ENCODE measurements at regions not wholly inside any gene's neighbourhood (a gene's known extent, or its start where the extent isn't known, plus 50 kb on each side); places are given as distances from the start of the nearest gene placed in this dataset.
"Not testable (repeated sequence)": the region's sequence is repeated elsewhere in the genome, so short reads cannot be mapped to it uniquely, and the experiment has no call there.

DNA sequence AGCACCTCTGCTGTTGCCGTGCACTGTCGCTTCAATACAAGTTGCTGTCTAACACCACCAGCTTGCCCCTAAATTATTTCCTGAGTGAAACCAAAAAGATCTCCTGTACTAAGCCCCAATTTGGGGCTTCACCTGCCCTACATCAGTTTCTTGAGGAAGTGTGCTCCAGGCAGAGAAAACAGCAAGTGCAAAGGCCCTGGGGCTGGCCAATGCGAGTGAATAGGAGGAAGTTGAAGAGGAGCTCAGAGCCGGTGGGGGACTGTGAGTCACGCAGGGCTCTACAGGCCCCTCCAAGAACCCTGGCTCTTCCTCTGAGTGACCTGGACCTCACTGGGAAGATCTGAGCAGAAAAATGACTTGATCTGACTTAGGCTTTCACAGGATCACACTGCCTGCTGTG, 117.2 kb downstream of the IPO8 start:
- no peak for DNase-seq

DNA sequence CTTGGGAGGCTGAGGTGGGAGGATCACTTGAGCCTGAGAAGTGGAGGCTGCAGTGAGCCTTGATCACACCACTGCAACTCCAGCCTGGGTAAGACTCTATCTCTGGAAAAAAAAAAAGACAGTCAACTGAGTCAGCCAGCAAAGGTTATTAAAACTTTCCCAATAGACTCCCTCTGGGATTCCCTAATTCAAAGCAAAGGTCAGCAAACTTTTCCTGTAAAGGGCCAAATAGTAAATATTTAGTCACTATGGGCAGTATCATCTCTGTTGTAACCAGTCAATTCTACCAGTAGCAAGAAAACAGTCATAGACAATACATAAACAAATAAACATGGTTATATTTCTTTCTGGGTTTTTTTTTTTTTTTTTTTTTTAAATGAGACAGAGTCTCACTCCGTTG, 122.5 kb downstream of the IPO8 start:
- no peak for DNase-seq

DNA sequence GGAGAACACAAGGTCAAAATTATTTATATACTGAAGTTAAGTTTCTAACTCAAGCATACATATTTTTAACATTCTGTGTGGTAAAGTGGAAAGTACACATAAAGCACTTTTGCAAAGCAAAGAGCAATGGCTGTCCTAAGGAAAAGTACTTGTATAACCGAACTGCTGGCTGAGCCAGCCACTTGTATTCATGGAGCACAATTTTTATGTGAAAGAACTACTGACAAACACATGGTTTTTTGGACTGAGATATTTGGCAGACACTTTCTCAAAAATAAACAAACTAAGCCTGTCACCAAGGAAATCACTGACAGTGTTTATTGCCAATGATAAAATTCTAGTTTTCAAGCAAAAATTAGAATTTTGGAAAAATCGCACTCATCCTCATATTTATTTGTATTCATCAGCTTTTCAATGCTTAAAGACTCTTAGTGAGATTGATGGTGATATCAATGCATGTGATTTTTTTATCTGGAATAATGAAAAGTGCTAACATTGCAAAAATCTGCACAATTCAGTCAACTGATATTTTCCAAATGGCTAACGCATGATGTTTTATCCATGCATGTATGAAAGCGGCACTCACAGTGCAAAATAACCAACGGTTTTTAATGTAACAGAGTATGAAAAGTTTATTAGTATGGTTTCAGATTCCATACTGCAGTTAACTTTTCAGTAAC, 125.3 kb downstream of the IPO8 start:
- no peak for DNase-seq

DNA sequence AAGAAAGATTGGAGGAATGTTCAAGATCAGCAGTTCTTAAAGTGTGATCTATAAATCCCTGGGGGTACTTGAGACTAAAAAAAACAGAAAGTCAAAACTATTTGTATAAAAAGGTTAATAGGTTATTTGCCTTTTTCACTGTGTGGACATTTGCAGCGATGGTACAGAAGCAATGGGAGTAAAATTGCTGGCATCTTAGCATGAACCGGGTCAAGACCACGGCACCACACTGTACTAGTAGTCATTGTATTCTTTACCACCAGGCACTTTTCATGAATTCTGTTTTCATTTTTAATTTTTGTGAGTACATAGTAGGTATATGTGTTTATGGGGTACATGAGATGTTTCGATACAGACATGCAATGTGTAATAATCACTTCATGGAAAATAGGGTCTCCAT, 126.2 kb downstream of the IPO8 start:
- DNase-seq, result no peak

DNA sequence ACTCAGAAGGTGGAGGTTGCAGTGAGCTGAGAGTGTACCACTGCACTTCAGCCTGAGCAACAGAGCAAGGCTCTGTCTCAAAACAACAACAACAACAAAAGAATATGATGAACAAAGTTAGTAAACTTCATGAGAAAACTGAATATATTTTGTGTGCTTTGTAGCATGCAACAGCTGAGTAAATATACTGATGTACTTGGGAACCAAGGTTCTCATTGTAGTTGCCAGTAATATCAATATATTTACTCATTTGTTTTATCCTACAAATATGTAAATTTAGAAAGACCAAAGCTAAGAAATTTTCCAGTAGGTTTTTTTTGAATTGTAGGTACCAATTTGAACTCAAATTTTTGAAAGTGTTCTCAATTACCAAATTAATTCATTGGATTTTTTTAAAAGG, 127.2 kb downstream of the IPO8 start:
- no peak for DNase-seq

DNA sequence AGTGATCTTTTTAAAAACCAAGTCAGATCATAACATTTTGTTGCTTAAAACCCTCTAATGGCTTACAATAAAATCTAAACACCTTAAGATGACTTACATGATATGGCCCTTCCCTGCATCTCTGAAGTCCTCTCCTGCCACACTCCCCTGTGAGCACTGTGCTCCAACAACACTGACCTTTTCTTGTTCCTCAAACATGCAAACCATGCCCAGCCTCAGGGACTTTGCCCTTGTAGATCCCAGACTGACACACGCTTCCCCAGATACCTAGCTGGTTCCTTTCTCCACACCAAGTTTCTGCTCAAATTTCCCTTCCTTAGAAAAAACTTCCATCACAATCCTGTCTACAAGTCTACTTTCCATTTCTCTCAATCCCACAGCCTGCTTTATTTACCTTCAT, 128.6 kb downstream of the IPO8 start:
- DNase-seq, result no peak

DNA sequence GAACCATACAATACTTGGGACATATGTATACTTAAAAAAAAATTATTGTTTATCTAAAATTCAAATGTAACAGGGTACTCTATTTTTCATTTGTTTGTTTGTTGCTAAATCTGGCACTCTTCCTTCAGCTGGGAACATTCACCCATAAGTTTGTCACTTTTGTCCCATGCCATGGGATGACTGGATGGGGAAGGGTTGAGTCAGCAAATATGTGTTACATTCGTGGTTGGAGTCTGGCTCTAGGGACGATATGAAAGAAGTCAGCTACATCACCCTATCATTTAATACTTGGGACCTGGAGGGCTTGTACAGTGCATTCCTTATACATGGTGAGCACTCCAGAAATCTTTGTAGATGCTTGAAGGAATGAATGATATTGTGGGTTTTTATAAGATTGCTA, 131.3 kb downstream of the IPO8 start:
- DNase-seq, result no peak

DNA sequence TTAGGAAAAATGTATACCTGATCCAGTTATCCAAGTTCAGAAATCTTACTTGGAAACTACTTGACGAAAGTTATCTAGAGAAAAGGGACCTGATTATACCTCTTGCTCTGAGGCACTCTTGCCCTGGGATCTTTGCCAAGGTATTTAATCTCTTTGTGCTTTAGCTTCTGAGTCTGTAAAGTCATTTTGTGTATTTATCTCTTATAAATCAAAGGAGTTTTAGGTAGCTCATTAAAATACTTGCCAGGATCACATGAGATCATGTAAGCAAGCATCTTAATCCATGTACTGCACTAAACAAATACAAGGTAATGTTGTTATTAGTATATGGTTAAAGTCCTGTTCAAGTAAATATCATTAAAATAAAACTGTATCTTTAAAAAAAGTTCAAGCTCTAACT, 147.5 kb downstream of the IPO8 start:
- no peak for DNase-seq

DNA sequence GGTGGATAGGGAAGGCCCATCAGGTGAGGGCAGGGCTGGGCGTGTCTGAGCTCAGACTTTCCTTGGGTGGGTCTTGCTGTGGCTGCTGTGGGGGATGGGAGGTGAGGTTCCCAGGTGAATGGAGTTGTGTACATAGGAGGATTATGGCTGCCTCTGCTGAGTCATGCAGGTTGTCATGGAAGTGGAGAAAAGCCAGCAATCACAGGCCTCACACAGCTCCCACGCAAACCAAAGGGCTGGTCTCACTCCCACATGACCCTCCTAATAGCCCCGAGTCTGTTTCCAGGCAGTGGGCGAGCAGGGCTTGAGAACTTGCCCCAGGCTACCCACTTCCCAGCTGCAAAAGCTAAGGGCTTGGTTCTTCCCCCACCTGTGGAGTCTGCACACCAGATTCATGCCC, 149.5 kb downstream of the IPO8 start:
- DNase-seq, result peak; percentile 15

DNA sequence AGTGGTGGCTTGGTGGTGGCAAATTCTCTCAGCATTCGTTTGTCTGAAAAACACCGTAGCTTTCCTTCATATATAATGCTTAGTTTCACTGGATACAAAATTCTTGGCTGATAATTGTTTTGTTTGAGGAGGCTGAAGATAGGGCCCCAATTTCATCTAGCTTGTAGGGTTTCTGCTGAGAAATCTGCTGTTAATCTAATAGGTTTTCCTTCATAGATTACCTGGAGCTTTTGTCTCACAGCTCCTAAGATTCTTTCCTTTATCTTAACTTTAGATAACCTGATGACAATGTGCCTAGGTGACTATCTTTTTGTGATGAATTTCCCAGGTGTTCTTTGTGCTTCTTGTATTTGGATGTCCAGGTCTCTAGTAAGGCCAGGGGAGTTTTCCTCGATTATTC, 151.0 kb downstream of the IPO8 start:
- DNase-seq, result not testable (repeated sequence)

DNA sequence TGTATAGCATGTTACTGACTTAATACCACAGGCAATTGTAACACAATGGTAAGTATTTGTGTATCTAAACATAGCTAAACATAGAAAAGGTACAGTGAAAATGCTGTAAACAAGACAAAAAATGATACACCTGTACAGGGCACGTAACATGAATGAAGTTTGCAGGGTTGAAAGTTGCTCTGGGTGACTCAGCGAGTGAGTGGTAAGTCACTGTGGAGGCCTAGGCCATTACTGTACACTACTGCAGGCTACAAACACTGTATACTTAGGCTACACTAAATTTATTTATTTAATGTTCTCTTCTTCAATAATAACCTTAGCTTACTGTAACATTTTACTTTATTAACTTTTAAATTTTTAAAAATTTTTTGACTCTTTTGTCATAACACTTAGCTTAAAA, 158.4 kb downstream of the IPO8 start:
- no peak for DNase-seq

DNA sequence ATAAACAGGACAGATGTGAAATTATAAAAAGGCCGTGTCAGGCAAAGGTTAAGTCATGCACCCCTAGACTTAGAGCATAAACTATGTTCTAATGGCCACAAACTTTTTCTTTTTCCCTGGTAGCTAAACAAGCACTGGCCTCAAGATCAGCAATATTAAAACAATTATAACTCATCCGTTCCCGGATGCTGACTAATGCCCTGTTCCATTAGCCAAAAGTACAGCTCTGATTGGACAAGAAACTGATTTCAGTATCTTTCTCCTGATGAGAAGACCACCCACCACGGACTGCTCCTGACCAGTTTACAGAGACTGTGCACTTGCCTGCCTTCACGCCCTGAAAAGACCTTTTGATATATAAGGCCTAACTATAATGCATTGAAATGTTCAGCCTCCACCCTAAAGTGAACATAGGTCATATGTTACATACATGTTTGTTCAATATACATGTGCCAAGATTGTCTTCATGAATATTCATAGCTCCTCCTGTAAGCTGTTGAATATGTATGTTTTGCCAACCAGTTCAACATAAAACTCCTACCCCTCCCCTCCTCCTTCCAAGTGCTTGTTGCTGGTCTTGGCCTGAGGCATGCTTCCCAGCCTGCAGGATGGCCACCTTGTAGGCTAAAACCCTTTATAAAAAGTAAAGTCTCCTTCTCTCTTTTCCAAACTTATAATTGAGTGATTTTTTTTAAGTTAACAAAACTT, 162.0 kb downstream of the IPO8 start:
- DNase-seq, result no peak

DNA sequence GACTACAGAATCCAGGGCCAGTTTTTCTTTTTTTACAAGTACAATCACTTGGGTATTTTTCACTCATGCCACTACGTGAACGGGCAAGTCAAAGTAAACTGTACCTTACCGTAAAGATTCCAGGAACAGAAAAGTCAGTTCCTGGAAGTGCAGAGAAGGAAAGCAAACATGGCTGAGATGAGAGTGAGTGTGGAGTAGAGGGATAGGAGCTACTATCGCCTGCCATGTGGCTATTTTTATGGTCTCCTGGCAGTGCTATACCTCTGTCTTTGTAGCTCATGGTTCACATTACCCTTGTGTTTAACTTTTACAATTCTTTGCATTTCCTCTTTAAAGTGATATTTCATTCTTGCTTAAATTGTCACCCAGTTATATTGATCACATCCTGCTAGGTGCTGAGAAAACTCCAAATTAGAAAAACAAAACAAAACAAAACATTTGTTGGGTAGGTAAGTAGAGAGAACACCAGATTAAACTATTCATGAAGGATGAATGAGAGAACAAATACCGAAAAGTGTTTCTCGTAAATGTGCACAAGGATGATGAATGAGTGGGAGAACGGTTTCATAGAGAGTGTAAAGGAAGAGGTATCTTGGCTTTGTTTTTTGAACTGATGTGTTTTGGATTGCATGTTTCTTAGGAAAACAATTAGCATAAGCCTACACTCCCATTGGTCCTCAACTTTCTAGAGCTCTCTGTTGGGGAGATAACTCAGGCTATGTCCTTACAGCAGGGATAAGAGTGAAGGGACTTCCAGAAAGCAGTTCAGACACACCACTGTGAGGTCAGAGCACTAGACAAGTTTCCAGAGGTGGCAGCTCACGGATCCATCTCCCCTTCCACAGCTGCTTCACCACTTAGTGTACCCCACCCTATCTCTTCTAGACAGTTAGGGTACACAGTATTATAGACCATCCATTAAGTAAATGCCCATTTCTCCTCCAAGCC, 163.7 kb downstream of the IPO8 start:
- DNase-seq, result peak; percentile 86

DNA sequence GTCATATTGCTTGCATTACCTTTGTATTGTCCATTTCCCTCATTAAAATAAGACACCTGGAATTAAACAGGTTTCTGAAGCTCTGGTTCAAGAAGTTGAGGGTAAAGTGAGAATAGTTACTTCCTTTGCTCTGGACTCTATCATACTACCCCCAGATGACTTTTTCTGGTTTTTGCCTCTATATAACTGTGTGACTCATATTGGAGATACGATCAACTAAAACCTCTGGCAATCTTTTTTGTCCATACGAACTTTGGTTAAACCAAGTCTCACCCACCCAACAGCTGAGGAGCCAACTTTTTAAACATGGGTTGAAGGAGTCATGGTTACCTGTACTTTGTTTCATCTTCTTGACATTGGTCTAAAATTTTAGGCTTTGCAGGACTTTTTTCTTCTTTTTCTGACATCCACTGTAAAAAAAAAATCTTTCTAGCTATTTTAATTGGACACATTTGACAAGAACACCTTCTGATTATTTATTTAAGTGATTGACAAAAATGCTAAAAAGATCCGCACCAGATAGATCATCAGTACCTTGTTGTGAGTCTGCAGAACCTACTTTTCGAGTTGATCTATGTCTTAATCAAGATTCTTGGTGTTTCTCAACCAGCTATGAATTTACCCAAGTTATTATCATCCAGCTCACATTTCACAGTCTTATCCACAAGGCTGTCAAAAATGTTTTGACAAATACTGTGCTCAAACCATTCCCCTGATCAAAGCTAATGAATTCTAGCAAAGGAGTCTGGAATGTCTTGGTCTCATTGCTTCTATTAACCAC, 166.0 kb downstream of the IPO8 start:
- DNase-seq, result peak; percentile 87

DNA sequence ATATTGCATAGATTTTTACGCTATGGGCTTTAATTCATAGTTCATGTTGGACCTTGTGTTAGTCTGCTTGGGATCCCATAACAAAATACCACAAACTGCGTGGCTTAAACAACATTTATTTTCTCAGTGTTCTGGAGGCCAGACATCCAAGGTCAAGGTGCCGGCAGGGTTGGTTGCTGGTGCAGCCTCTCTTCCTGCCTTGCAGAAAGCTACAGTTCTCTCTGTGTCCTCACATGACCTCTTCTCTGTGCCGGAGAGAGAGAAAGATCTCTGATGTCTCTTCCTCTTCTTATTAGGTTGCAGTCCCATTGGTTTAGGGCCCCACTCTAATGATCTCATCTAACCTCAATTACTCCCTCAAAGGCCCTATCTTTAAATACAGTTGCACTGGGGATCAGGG, 170.5 kb downstream of the IPO8 start:
- DNase-seq, result peak; percentile 74

DNA sequence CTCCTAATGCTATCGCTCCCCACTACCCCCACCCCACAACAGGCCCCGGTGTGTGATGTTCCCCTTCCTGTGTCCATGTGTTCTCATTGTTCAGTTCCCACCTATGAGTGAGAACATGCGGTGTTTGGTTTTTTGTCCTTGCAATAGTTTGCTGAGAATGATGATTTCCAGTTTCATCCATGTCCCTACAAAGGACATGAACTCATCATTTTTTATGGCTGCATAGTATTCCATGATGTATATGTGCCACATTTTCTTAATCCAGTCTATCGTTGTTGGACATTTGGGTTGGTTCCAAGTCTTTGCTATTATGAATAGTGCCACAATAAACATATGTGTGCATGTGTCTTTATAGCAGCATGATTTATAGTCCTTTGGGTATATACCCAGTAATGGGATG, 175.4 kb downstream of the IPO8 start:
- DNase-seq, result not testable (repeated sequence)

DNA sequence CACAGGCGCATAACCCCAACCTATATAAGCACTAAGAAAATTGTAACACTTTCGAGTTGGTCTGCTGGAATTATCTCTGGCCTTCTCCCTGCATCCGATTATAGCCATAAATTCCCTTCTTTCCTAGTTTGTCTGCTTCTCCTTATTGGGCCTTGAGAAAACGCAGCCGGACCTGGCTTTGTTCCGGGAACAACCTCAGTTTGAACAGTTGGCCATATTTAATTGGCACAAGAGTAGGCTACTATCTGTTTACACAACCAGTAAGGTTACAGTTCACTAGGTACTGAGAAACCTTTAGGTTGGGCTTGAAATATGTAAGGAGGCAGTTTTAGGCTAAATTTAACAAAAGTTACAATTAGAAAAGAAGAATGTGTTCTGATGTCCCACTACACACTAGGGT, 176.1 kb downstream of the IPO8 start:
- DNase-seq, result no peak

DNA sequence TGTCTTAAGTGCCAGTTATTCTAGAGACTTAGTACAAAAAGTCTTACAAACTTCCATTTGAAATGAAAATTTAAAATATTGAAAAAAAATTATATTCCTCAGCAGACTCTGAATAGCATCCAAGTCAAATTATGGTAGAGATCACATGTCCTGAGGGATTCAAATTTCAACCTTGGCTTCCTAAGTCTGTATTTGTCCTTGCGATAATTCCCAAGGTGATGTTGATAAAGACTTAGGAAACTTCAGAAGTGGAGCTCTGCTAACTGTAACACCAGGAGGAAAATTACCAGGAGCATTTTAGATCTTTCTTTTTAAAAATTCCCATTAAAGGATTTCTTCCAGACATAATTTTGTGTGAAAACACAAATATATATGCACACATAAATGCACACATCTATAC, 178.3 kb downstream of the IPO8 start:
- no peak for DNase-seq

DNA sequence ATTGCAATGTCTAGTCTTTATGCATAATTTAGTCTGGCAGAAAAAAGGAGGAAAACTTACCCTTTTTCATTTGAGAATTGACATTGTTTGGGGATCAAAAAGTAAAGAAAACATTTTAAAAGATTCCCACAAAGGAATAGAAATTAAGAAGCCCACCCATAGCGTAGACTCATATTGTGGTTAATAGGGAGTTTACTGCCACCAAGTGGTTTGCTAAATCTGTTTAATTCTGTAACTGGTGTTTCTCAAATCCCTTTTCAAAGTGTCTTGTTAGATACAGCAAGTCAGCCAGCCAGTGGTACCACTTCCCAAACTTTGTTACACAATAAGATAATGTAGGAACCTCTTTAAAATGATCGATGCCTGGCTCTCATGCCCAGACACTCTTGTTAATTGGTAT, 180.3 kb downstream of the IPO8 start:
- DNase-seq, result peak; percentile 50

DNA sequence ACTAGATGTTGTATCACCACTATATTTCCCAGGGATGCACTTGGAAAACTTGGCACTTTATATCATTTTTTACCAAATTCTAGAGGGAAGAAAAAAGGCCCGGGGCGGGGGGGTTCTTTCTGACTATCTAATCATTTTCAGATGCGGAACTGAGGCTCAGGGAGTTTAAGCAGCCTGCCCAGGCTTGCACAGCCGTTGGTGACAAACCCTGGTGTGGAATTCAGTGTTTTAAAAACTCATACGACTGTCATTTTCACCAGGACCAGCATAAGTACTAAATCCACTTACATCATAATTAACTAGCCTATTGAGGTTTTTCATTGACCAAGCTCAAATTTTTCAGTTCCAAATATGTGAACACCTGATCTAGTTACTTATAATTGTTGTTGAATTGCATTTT, 181.0 kb downstream of the IPO8 start:
- no peak for DNase-seq

DNA sequence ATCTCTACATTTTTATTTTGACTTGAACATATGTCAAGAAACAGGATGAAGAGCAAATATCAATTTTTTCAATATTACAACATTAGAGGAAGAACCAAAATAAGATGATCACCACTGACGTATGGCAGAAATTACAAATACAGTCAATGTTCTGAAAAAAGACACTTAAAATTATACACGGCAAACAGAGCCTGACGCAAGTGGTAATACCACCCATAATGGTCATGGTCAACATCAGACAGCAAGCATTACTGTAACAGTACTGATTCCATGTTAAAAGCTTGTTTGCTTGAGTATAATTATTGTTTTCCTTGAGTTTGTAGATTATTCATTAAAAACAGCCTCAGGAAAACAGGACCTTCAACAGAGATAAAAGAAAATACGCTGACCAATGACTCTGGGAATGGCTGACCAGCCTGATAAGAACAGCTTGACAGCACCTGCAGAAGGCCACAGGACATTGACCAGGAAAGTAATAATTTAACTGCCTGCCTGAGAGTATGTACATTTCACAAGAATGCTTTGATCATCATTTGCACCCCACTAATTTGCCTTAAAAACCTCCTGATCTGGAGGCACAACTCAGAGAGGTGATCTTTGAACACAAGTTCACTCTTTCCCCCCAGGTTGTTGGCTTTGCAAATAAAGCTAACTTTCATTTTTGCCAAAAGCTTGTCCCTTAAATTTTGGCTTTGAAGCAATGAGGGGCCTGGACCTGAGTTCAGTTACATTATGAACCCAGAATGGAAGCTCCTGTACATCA, 187.3 kb downstream of the IPO8 start:
- no peak for DNase-seq

DNA sequence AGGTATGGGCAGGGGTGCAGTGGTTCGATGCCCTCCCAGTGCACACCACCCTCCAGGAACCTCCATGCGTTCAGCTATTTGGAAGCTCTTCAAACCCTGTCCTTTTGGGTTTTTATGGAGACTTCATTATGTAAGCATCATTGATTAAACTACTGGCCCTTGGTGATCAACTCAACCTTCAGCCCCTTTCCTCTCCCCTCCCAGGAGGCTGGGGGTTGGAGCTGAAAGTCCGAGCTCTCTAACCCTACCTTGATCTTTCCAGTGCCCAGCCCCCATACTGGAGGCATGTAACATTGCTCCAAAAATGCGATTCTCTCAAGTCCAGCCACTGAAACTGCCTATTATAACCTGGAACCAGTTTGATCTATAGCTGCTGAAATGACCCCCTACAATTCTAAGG, 188.1 kb downstream of the IPO8 start:
- DNase-seq, result no peak

All from OCI-M1 (cell line).